ENCODE measurements at regions not wholly inside any gene's neighbourhood (a gene's known extent, or its start where the extent isn't known, plus 50 kb on each side); places are given as distances from the start of the nearest gene placed in this dataset.

DNA sequence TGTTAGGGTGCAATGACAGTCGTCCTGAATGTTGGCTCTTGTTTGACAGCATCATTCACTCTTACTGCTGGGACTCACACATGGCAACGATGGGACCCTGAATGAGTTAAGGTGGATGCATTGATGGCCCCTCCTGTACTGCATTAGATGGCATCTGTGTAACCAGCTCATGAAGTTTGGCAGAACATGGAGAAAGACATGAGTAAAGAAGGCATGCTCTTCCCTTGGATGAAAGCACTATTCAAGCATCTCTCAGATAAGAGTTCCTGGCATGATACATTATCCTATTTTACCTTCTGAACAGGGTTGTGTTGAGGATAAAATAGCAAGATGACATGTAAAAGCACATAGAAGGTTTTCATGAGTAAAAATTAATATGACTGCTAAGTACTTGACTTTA is 142.2 kb upstream of the GAS1 start:
- Histone ChIP-seq H3K27ac (ENCODE audit: control insufficient read depth, insufficient read depth, low read length) (no peak overlapping the region), H4K20me1 (ENCODE audit: control insufficient read depth, extremely low read depth, insufficient read depth, low read length) (no peaks in the 10 kb centered on the region), H3K36me3 (ENCODE audit: control insufficient read depth in 2 of 2, extremely low read depth in 1 of 2, insufficient read depth in 2 of 2, low read length in 2 of 2) (no peaks in the 10 kb centered on the region), H2AFZ (ENCODE audit: control insufficient read depth, low read length) (no peak overlapping the region), H3K27me3 (ENCODE audit: control insufficient read depth, extremely low read depth, insufficient read depth, low read length) (no peaks in the 10 kb centered on the region), H3K9ac (ENCODE audit: control insufficient read depth, extremely low read depth, insufficient read depth, low read length) (no peak overlapping the region), H3K79me2 (ENCODE audit: control insufficient read depth, insufficient read depth, low read length) (no peaks in the 10 kb centered on the region), H3K9me1 (ENCODE audit: control insufficient read depth, extremely low read depth, insufficient read depth, low read length) (no peaks in the 10 kb centered on the region), H3K9me3 (ENCODE audit: control insufficient read depth, low read depth, low read length) (peaks cover 2% of the 10 kb centered on the region), H3K4me1 (ENCODE audit: control insufficient read depth, extremely low read depth, insufficient read depth, low read length) (no peaks in the 10 kb centered on the region), H3K4me3 (ENCODE audit: control insufficient read depth in 2 of 3, extremely low read depth in 1 of 3, insufficient read depth in 2 of 3, low read depth in 1 of 3, low read length in 3 of 3) (no peak overlapping the region), H3K4me2 (ENCODE audit: control insufficient read depth, extremely low read depth, insufficient read depth, low read depth, low read length) (no peak overlapping the region)
- FAIRE-seq (no peak), DNase-seq (ENCODE audit: low read depth, low spot score) (no peak)
- dilution Hi-C loops (cut with MboI; ENCODE audit: extremely low pct_ligation_motif_present, low sequenced_read_pairs), result no loop called here
- TF ChIP-seq, protein P1, sequence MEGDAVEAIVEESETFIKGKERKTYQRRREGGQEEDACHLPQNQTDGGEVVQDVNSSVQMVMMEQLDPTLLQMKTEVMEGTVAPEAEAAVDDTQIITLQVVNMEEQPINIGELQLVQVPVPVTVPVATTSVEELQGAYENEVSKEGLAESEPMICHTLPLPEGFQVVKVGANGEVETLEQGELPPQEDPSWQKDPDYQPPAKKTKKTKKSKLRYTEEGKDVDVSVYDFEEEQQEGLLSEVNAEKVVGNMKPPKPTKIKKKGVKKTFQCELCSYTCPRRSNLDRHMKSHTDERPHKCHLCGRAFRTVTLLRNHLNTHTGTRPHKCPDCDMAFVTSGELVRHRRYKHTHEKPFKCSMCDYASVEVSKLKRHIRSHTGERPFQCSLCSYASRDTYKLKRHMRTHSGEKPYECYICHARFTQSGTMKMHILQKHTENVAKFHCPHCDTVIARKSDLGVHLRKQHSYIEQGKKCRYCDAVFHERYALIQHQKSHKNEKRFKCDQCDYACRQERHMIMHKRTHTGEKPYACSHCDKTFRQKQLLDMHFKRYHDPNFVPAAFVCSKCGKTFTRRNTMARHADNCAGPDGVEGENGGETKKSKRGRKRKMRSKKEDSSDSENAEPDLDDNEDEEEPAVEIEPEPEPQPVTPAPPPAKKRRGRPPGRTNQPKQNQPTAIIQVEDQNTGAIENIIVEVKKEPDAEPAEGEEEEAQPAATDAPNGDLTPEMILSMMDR (optimal IDR thresholded peaks at IDR 0.05 in 1 of 3, IDR thresholded peaks at IDR 0.05 in 1 of 3, conservative IDR thresholded peaks at IDR 0.05 in 1 of 3; ENCODE audit: extremely low read depth in 1 of 3, insufficient read depth in 2 of 3, low read length in 3 of 3), result no peak
- no peak for TF ChIP-seq EZH2 (IDR thresholded peaks at IDR 0.05; ENCODE audit: low read length)

DNA sequence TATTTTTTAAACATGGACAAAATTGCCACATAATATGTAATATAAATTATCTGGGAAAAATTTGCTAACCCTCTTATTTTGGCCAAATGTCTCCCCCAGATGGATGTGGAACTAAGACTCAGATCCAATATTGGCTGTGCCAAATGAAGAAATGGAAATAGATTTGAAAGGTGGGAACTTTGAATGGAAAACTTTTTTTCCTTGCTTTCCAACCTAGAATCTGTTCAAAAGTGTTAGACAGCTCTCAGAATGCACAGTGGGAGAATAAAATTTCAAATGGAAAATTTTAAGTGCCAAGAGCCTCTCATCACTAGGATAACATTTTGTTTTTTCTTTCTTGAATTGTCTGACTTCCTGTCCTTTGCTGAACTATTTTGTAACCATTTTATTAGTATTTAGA is 142.6 kb upstream of the GAS1 start:
- no peaks in the 10 kb centered on the region for H3K9me1 ChIP-seq (ENCODE audit: control insufficient read depth, extremely low read depth, insufficient read depth, low read length)
- no peaks in the 10 kb centered on the region for H3K36me3 ChIP-seq (ENCODE audit: control insufficient read depth in 2 of 2, extremely low read depth in 1 of 2, insufficient read depth in 2 of 2, low read length in 2 of 2)
- no peak overlapping the region for H3K4me3 ChIP-seq (ENCODE audit: control insufficient read depth in 2 of 3, extremely low read depth in 1 of 3, insufficient read depth in 2 of 3, low read depth in 1 of 3, low read length in 3 of 3)
- no peak overlapping the region for H3K27ac ChIP-seq (ENCODE audit: control insufficient read depth, insufficient read depth, low read length)
- no peaks in the 10 kb centered on the region for H4K20me1 ChIP-seq (ENCODE audit: control insufficient read depth, extremely low read depth, insufficient read depth, low read length)
- peaks cover 2% of the 10 kb centered on the region for H3K9me3 ChIP-seq (ENCODE audit: control insufficient read depth, low read depth, low read length)
- H3K79me2 ChIP-seq (ENCODE audit: control insufficient read depth, insufficient read depth, low read length), result no peaks in the 10 kb centered on the region
- dilution Hi-C loops (cut with MboI; ENCODE audit: extremely low pct_ligation_motif_present, low sequenced_read_pairs), result no loop called here
- TF ChIP-seq, protein P1 (optimal IDR thresholded peaks at IDR 0.05 in 1 of 3, IDR thresholded peaks at IDR 0.05 in 1 of 3, conservative IDR thresholded peaks at IDR 0.05 in 1 of 3; ENCODE audit: extremely low read depth in 1 of 3, insufficient read depth in 2 of 3, low read length in 3 of 3), result no peak
- TF ChIP-seq EZH2 (IDR thresholded peaks at IDR 0.05; ENCODE audit: low read length), result no peak
- H3K4me1 ChIP-seq (ENCODE audit: control insufficient read depth, extremely low read depth, insufficient read depth, low read length), result no peaks in the 10 kb centered on the region
- H3K4me2 ChIP-seq (ENCODE audit: control insufficient read depth, extremely low read depth, insufficient read depth, low read depth, low read length), result no peak overlapping the region
- no peak overlapping the region for H2AFZ ChIP-seq (ENCODE audit: control insufficient read depth, low read length)
- DNase-seq (ENCODE audit: low read depth, low spot score), result no peak
- H3K9ac ChIP-seq (ENCODE audit: control insufficient read depth, extremely low read depth, insufficient read depth, low read length), result no peak overlapping the region
- H3K27me3 ChIP-seq (ENCODE audit: control insufficient read depth, extremely low read depth, insufficient read depth, low read length), result no peaks in the 10 kb centered on the region
- FAIRE-seq, result no peak
